ENCODE measurements at regions not wholly inside any gene's neighbourhood (a gene's known extent, or its start where the extent isn't known, plus 50 kb on each side); places are given as distances from the start of the nearest gene placed in this dataset.
"Not testable (repeated sequence)": the region's sequence is repeated elsewhere in the genome, so short reads cannot be mapped to it uniquely, and the experiment has no call there.

- not testable (repeated sequence) for TF ChIP-seq CTCF, POLR2AphosphoS5 (IDR thresholded peaks at IDR 0.05)
Measured at GRCh38 chr2:161505466-161505865, 89.4 kb downstream of the TBR1 start.
